ENCODE measurements at regions not wholly inside any gene's neighbourhood (a gene's known extent, or its start where the extent isn't known, plus 50 kb on each side); places are given as distances from the start of the nearest gene placed in this dataset.

DNA sequence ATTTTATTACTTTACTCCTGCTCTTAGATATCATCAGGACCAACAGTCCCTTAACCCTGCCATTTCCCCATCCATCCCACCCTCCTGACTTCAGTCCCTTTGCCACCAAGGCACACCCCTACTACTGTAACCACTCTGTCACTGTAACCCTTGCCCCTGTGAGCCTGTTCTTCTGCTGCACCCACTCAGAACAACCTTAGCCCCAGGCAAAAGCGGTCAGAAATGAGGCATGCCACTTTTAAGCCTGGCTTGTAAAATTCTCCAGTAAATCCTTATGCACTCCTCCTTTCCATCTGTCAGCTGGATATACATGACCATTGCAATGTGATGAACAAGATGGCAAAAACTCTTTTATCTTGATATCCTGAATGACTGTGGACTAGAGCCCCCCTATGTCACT, 555.0 kb upstream of the PLXNA2 start:
- Histone ChIP-seq H3K9ac (ENCODE audit: low read length) (no peak overlapping the region), H4K20me1 (ENCODE audit: insufficient read depth, low read length) (no peaks in the 10 kb centered on the region), H3K4me2 (ENCODE audit: low read depth, low read length) (no peak overlapping the region), H3K4me3 (ENCODE audit: low read length) (no peak overlapping the region), H3K27me3 (replicated peaks; ENCODE audit: insufficient read depth, low read length) (no peaks in the 10 kb centered on the region), H3F3A (ENCODE audit: insufficient read depth, low read length) (no peaks in the 10 kb centered on the region), H3K79me2 (ENCODE audit: low read length) (no peaks in the 10 kb centered on the region), H3K27ac (ENCODE audit: low read length) (no peak overlapping the region), H3K9me3 (replicated peaks; ENCODE audit: insufficient read depth, low read length) (no peaks in the 10 kb centered on the region), H3K4me1 (ENCODE audit: low read length) (no peaks in the 10 kb centered on the region), H2AFZ (ENCODE audit: low read length) (no peak overlapping the region), H3K9me2 (replicated peaks; ENCODE audit: insufficient read depth, low read length) (no peaks in the 10 kb centered on the region), H3K36me3 (replicated peaks; ENCODE audit: insufficient read depth, low read length) (no peaks in the 10 kb centered on the region)
- no peak for DNase-seq
- TF ChIP-seq EZH2 (optimal IDR thresholded peaks at IDR 0.05; ENCODE audit: low read depth, low read length) = no peak
- TF ChIP-seq, protein P1, sequence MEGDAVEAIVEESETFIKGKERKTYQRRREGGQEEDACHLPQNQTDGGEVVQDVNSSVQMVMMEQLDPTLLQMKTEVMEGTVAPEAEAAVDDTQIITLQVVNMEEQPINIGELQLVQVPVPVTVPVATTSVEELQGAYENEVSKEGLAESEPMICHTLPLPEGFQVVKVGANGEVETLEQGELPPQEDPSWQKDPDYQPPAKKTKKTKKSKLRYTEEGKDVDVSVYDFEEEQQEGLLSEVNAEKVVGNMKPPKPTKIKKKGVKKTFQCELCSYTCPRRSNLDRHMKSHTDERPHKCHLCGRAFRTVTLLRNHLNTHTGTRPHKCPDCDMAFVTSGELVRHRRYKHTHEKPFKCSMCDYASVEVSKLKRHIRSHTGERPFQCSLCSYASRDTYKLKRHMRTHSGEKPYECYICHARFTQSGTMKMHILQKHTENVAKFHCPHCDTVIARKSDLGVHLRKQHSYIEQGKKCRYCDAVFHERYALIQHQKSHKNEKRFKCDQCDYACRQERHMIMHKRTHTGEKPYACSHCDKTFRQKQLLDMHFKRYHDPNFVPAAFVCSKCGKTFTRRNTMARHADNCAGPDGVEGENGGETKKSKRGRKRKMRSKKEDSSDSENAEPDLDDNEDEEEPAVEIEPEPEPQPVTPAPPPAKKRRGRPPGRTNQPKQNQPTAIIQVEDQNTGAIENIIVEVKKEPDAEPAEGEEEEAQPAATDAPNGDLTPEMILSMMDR (IDR thresholded peaks at IDR 0.05; ENCODE audit: low read length) = no peak
- no peak for TF ChIP-seq EZH2phosphoT487 (IDR thresholded peaks at IDR 0.05; ENCODE audit: low read length)

DNA sequence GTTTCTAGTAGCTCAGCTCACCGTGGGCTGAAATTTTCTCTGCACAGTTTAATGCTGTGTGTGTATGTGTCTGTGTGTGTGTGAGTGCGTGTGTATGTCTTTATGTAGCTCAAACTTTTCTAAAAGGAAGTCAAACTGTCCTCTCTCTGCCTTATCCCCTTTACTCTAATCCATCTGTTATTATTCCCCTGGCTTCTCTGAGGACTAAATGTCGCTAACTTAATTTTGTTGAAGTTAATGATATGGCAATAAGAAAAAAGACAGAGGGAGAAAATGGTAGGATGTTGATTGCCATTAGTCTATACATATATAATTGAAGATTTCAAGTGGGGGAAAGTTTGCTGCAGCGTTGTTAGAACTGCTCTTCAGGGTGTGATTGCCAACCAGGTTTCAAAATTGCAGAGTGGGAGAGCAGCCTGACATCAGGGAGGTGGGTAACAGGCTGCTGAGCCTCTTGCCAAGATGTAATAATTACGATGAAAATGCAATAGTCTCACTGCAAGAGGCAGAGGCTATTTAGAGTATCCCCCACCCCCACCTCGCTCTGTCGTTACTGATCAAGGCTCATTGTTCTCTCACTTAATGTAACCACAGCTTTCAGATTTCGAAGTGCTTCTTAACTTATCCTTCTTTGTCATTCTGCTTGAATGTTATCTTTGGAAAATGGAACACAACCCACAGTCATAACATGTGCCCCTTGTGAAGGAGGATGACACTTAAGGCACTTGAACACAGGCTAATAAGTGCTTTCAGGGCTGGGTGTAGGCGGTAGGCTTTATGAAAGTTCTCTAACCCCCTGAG, 559.0 kb upstream of the PLXNA2 start:
- H2AFZ ChIP-seq (ENCODE audit: low read length) = no peak overlapping the region
- peak; percentile 45 for DNase-seq
- H3K9me2 ChIP-seq (replicated peaks; ENCODE audit: insufficient read depth, low read length) = no peaks in the 10 kb centered on the region
- TF ChIP-seq EZH2 (optimal IDR thresholded peaks at IDR 0.05; ENCODE audit: low read depth, low read length) = no peak
- TF ChIP-seq, protein P1 (IDR thresholded peaks at IDR 0.05; ENCODE audit: low read length) = no peak
- no peak for TF ChIP-seq EZH2phosphoT487 (IDR thresholded peaks at IDR 0.05; ENCODE audit: low read length)
- no peaks in the 10 kb centered on the region for H3K27me3 ChIP-seq (replicated peaks; ENCODE audit: insufficient read depth, low read length)
- no peaks in the 10 kb centered on the region for H3F3A ChIP-seq (ENCODE audit: insufficient read depth, low read length)
- H3K27ac ChIP-seq (ENCODE audit: low read length) = no peak overlapping the region
- H3K9me3 ChIP-seq (replicated peaks; ENCODE audit: insufficient read depth, low read length) = no peaks in the 10 kb centered on the region
- H3K36me3 ChIP-seq (replicated peaks; ENCODE audit: insufficient read depth, low read length) = no peaks in the 10 kb centered on the region
- no peaks in the 10 kb centered on the region for H3K4me1 ChIP-seq (ENCODE audit: low read length)
- no peaks in the 10 kb centered on the region for H3K79me2 ChIP-seq (ENCODE audit: low read length)
- H3K4me2 ChIP-seq (ENCODE audit: low read depth, low read length) = no peak overlapping the region; the same call in 1 of the 2 replicates
- H3K9ac ChIP-seq (ENCODE audit: low read length) = no peak overlapping the region
- H3K4me3 ChIP-seq (ENCODE audit: low read length) = no peak overlapping the region
- no peaks in the 10 kb centered on the region for H4K20me1 ChIP-seq (ENCODE audit: insufficient read depth, low read length)

DNA sequence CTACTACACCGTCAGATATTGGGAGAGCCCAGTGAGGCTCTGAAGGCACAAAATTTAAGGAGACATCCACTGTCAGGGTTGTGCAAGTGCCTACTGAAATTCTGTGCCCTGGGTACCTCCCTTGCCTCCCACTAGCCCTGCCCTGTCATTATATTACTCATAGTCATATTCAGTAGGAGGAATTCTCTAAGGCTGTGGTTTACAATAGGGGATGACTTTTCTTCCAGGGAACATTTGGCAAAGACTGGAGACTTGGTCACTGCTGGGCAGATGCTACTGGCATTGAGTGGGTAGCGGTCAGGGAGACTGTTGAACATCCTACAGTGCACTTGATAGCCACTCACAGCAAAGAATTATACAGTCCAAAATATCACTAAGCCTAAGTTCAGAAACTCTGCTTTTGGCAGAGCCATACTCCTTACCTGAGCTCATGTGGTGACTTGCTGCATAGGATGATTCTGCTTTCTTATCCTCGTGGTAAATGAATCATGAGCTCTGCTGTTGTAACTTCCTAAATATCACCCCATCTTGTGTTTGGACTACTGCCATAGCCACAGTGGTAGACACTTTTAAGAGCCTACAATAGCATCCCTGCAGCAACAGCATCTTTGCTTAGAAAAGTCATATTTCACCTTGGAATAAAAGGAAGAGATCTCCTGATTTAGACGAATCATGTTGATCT, 563.4 kb upstream of the PLXNA2 start:
- H3K79me2 ChIP-seq (ENCODE audit: low read length) = no peaks in the 10 kb centered on the region
- H3K4me1 ChIP-seq (ENCODE audit: low read length) = no peaks in the 10 kb centered on the region
- H2AFZ ChIP-seq (ENCODE audit: low read length) = no peak overlapping the region
- H3K9me2 ChIP-seq (replicated peaks; ENCODE audit: insufficient read depth, low read length) = no peaks in the 10 kb centered on the region
- H4K20me1 ChIP-seq (ENCODE audit: insufficient read depth, low read length) = no peaks in the 10 kb centered on the region
- TF ChIP-seq, protein P1 (IDR thresholded peaks at IDR 0.05; ENCODE audit: low read length) = no peak
- TF ChIP-seq EZH2phosphoT487 (IDR thresholded peaks at IDR 0.05; ENCODE audit: low read length) (no peak), EZH2 (optimal IDR thresholded peaks at IDR 0.05; ENCODE audit: low read depth, low read length) (no peak)
- H3K27me3 ChIP-seq (replicated peaks; ENCODE audit: insufficient read depth, low read length) = no peaks in the 10 kb centered on the region
- no peaks in the 10 kb centered on the region for H3F3A ChIP-seq (ENCODE audit: insufficient read depth, low read length)
- no peak overlapping the region for H3K4me2 ChIP-seq (ENCODE audit: low read depth, low read length)
- no peaks in the 10 kb centered on the region for H3K9me3 ChIP-seq (replicated peaks; ENCODE audit: insufficient read depth, low read length)
- no peak overlapping the region for H3K27ac ChIP-seq (ENCODE audit: low read length)
- no peak overlapping the region for H3K9ac ChIP-seq (ENCODE audit: low read length)
- H3K4me3 ChIP-seq (ENCODE audit: low read length) = no peak overlapping the region
- no peak for DNase-seq
- no peaks in the 10 kb centered on the region for H3K36me3 ChIP-seq (replicated peaks; ENCODE audit: insufficient read depth, low read length)

All from MM.1S (cell line).